GM12891 (cell line): ENCODE measurements at regions not wholly inside any gene's neighbourhood (a gene's known extent, or its start where the extent isn't known, plus 50 kb on each side); places are given as distances from the start of the nearest gene placed in this dataset.

Experiments used
- POLR2A ChIP-seq: IDR thresholded peaks from 2 replicates; pipeline ENCODE4 v1.6.1; 2011; ENCODE audit warnings: low read depth, low read length, control low read depth
- POLR2AphosphoS5 ChIP-seq: IDR thresholded peaks from 2 replicates; pipeline ENCODE4 v1.6.1; 2011; ENCODE audit warnings: low read depth, low read length, control low read depth
- POU2F2 ChIP-seq: IDR thresholded peaks from 2 replicates; pipeline ENCODE4 v1.6.1; 2011; ENCODE audit warnings: low read depth, mild to moderate bottlenecking, control low read depth, low read length, moderate library complexity
- SPI1 ChIP-seq: IDR thresholded peaks from 2 replicates; pipeline ENCODE4 v1.6.1; 2011; ENCODE audit warnings: low read depth, low read length, control low read depth
- TAF1 ChIP-seq: IDR thresholded peaks from 2 replicates; pipeline ENCODE4 v1.6.1; 2011; ENCODE audit warnings: low read depth, low read length, control low read depth

GRCh38 chr18:25686960-25687500 lies 335.1 kb upstream of the ZNF521 start:
- TF ChIP-seq POLR2A (no peak), SPI1 (no peak), TAF1 (no peak), POLR2AphosphoS5 (no peak), POU2F2 (no peak)
